Stimulated activated effector memory CD8-positive, alpha-beta T cell treated with anti-CD3 and anti-CD28 coated beads, Interleukin-12 subunit alpha, Interleukin-12 subunit beta, amount 100 ng/mL, for 72 hours (primary cell): ENCODE measurements at regions not wholly inside any gene's neighbourhood (a gene's known extent, or its start where the extent isn't known, plus 50 kb on each side); places are given as distances from the start of the nearest gene placed in this dataset.

Experiments
- ATAC-seq: fragments of 150-1000 bp; cut with Tn5 transposase; 2 replicates; pipeline ENCODE4 v1.10.0; 2021
- DNase-seq, 2 donors: peaks; one replicate each; pipeline ENCODE4 v3.0.0; 2021 to 2022; ENCODE audit warnings: low spot score in 2 of 2
- H3K27ac Mint-ChIP-seq: one replicate; pipeline ENCODE4 v1.8.0; 2022; ENCODE audit warnings: mild to moderate bottlenecking, mixed read lengths
- H3K36me3 Mint-ChIP-seq: one replicate; pipeline ENCODE4 v1.8.0; 2022; ENCODE audit warnings: mild to moderate bottlenecking, mixed read lengths
- H3K4me1 Mint-ChIP-seq: one replicate; pipeline ENCODE4 v1.8.0; 2022; ENCODE audit warnings: mixed read lengths
- H3K4me3 Mint-ChIP-seq: one replicate; pipeline ENCODE4 v1.8.0; 2022; ENCODE audit warnings: mild to moderate bottlenecking, mixed read lengths
- H3K9me3 Mint-ChIP-seq: one replicate; pipeline ENCODE4 v1.8.0; 2022; ENCODE audit warnings: mixed read lengths

DNA sequence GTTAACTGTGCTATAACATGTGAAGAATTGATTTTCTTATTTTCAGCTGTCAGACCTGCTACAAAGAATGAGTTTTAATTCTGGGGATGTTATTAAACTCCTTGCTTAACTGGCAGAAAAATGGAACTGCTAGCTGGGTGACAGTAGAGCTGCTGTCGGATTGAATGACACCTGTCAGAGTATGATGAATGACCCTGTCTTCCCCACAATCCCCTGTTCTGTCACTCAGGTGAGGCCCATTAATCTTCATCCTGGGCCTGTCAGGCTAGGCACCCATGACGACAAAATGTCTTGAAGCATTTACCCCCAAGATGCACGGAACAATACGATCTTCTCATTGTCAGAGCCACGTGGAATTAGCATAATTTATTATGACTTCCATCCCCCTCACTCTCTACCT lies 129.9 kb upstream of the ETAA1 start:
- no peak for ATAC-seq
- Mint-ChIP-seq H3K36me3 (no peaks in the 10 kb centered on the region), H3K4me3 (no peak overlapping the region), H3K27ac (no peak overlapping the region), H3K9me3 (no peaks in the 10 kb centered on the region), H3K4me1 (no peaks in the 10 kb centered on the region)
- no peak for DNase-seq

DNA sequence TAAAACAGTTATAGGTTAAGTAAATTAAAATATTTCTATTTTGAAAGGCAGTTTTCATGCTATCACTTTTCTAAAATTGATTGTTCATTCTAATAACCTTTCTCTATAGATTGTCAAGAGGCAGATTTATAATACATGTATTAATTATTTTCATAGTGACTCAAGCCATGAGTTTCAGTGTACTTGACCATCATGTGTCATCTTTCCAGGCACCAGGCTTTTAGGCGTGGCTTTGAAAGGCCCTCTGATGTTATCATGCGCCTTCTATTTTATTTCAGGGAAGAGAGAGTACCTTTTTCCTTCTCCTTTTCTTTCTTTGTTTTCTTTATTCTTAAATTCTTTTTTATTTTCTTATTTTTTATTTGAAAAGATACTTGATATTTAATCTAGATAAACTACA lies 128.3 kb upstream of the ETAA1 start:
- no peaks in the 10 kb centered on the region for H3K36me3 Mint-ChIP-seq
- no peak overlapping the region for H3K4me3 Mint-ChIP-seq
- no peak for DNase-seq
- no peaks in the 10 kb centered on the region for H3K9me3 Mint-ChIP-seq
- no peak for ATAC-seq
- H3K27ac Mint-ChIP-seq: no peak overlapping the region
- H3K4me1 Mint-ChIP-seq: no peaks in the 10 kb centered on the region

DNA sequence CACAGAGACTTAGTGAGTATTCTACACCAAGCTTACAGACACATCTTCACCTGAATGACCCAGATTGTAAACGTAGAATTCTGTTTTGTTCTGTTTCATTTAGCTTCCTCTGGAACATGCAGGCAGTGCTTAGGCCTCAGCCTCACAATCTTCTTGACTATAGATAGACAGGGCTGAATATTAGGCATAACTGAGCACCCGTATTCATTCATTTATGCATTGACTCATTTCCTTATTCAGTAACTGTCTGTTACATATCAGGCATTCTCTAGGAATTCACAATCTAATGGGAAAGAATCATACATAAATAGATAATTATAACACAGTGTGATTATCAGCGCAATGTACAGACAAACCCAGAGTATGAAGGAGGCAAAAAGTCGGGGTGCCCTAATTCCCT lies 124.9 kb upstream of the ETAA1 start:
- DNase-seq: no peak
- H3K9me3 Mint-ChIP-seq: no peaks in the 10 kb centered on the region
- H3K36me3 Mint-ChIP-seq: no peaks in the 10 kb centered on the region
- no peak overlapping the region for H3K4me3 Mint-ChIP-seq
- no peak for ATAC-seq
- no peaks in the 10 kb centered on the region for H3K4me1 Mint-ChIP-seq
- no peak overlapping the region for H3K27ac Mint-ChIP-seq

DNA sequence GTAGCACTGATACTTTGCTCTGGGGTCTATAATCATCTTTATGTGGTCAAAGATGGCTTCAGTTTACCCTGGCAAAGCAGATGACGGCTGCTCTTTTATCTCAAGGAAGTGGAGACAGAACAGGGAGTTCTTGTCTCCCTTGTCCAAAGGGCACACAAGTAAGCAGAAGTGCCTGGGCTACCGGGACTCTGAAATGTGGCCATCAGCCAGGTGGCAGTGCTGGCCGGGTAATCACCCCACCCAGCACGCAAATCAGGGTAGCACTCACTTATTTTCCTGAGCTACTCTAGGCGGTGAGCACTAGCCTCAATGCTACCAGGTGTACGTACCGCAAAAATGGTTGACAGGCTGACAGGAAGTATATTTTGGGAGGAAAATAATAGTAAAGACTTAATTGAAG lies 119.7 kb upstream of the ETAA1 start:
- no peaks in the 10 kb centered on the region for H3K36me3 Mint-ChIP-seq
- ATAC-seq (no peak), DNase-seq (no peak)
- no peak overlapping the region for H3K27ac Mint-ChIP-seq
- H3K4me3 Mint-ChIP-seq: no peak overlapping the region
- no peaks in the 10 kb centered on the region for H3K4me1 Mint-ChIP-seq
- no peaks in the 10 kb centered on the region for H3K9me3 Mint-ChIP-seq

DNA sequence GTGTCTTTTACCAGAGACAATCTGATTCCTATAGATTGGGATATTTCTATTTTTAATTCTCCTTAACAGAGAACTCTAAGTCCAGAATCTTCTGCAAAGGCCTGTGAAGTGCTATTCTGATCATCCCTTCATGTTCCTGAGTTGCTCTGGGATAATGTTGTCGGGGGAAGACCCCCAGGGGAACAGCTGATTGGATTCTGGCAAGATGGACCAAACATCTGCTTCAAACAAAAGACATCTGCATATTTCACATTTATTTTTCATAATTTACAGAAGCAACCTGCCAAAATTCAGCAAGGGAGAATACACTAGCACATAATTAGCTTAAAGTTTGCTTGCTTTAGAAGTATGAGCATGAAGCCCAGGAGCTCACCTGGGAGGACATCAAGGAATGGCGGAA lies 116.0 kb upstream of the ETAA1 start:
- Mint-ChIP-seq H3K36me3 (no peaks in the 10 kb centered on the region), H3K4me3 (no peak overlapping the region), H3K9me3 (no peaks in the 10 kb centered on the region), H3K27ac (no peak overlapping the region), H3K4me1 (no peaks in the 10 kb centered on the region)
- DNase-seq (no peak), ATAC-seq (no peak)

DNA sequence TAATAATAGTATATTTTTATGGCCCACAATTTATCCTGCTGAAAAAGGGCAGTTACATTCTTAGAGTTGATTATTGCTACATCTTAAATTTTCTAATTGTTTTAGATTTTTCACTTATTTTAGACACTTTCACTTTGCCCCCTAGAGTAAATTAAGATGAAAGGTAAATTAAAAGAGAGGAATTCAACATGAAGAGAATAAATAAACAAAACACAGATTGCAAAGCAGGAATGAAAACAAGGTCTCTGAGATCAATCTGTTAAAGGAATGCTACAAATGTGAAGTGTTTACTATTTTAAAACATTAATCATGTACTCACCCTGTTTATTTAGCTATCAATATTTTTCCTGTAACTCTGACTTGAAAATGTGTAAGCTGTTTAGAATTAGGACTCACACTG lies 113.5 kb upstream of the ETAA1 start:
- Mint-ChIP-seq H3K36me3 (no peaks in the 10 kb centered on the region), H3K4me3 (no peak overlapping the region), H3K4me1 (no peaks in the 10 kb centered on the region), H3K27ac (no peak overlapping the region), H3K9me3 (no peaks in the 10 kb centered on the region)
- ATAC-seq (no peak), DNase-seq (no peak)

DNA sequence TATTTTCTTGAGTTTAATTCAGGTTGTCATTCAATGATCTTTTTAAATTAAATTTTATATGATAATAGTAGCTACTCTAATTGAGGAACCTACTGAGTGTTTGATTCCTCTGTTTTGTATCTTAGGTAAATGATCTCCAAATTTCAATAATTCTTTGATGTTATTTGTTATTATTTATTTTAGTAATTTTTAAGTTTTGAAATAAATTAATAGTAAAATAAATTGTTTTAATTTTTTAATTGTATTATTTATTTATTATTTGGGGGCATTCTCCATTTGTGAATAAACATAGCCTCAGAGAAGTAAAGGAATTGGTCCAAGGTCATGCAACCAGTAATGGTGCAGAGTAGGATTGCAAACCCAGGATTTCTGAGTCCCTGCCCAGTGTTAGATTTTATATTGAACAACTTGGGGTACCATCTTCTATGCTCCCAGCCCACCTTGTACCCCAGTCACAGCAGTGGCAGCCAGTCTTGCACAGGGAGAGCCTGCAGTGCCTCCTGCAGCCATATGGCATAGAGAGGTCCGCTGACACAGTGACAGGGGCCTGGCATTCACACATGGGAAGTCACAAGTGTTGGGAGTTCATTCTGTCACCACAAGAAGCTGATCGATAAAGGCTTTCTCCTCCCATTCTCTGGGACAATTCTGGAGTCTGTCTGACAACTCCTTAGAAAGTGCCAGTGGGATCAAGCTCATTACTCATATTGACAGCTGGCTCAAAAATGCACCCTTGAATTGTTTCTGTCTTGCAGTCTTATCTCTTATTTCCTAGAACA lies 110.0 kb upstream of the ETAA1 start:
- Mint-ChIP-seq H3K4me1 (no peaks in the 10 kb centered on the region), H3K4me3 (no peak overlapping the region)
- no peak for ATAC-seq

DNA sequence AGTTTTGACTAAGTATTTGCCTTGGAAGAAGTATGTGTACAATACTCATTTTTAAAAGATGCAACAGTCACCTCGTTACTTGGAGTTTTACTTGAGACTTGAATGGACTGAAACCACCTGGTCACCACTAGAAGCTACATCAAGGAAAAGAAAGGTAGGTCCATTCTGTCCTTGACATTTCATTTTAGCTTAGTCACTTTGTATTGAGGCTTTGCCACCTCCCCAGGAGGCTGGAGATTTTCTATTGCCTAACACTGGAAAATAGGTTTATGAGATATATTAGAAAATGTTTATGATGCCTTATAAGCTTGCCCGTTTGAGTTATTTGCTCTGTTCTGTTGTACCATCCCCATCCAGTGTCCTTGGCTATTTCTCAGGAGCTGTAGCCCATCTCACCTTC lies 107.9 kb upstream of the ETAA1 start:
- Mint-ChIP-seq H3K4me3 (no peak overlapping the region), H3K36me3 (no peaks in the 10 kb centered on the region), H3K9me3 (no peaks in the 10 kb centered on the region), H3K27ac (no peak overlapping the region), H3K4me1 (no peaks in the 10 kb centered on the region)
- DNase-seq (no peak), ATAC-seq (no peak)

More for the DNA sequence above, 110.0 kb upstream of the ETAA1 start:
- no peaks in the 10 kb centered on the region for H3K36me3 Mint-ChIP-seq
- DNase-seq: no peak
- H3K9me3 Mint-ChIP-seq: no peaks in the 10 kb centered on the region
- H3K27ac Mint-ChIP-seq: no peak overlapping the region

DNA sequence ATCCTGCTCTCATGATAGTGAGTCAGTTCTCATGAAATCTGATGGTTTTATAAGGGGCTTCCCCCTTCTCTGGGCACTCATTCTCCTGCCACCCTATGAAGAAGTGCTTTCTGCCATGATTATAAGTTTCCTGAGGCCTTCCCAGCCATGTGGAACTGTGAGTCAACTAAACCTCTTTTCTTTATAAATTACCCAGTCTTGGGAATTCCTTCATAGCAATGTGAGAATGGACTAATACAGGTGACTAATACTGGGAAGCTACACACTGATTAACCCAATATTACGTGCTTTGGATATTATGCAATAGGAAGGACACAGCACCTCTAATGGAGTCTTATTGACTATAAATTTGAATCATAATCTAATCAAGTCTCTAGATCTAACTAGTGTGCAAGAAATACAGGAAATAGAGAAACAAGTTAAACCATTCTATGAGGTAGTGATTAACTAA lies 107.2 kb upstream of the ETAA1 start:
- DNase-seq: no peak
- Mint-ChIP-seq H3K4me3 (no peak overlapping the region), H3K36me3 (no peaks in the 10 kb centered on the region), H3K4me1 (no peaks in the 10 kb centered on the region), H3K9me3 (no peaks in the 10 kb centered on the region), H3K27ac (no peak overlapping the region)
- no peak for ATAC-seq

DNA sequence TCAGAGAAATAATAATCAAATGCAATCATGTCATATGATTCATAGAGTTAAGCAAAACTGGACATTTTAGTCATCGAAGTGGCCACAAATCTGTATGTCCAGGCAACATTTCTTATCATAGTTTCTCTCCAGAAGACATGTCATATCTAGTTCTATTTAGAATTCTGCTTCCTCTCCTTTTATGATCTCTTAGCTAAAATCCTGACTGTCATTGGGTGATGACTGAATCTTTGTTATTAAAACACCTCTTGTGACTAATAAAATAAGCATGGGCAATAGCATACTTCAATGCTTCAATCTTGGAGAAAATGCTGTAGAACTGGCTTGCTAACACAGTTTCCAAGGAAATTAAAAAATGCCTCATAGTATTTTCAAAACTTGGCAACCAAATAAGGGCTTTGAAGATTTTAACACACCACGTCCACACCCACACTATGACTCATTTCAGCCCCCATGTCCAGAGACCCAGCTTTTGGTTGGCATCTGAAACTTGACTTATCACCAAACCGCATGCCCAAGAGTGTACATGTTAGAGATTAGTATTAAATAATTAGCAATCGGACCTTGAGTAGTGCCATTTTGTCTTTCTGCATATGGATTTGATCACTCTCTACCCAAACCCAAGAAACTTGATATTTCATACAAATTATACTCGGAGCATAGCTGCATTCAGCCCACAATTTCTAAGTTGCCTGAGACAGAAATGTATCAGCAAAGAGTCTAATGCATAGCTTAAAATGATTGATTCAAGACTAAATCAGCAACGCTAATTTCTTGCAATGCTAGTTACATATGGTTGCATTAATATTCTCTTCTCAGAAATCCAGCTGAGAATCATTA lies 106.5 kb upstream of the ETAA1 start:
- no peak for ATAC-seq
- H3K4me1 Mint-ChIP-seq: no peaks in the 10 kb centered on the region
- no peak for DNase-seq
- H3K27ac Mint-ChIP-seq: no peak overlapping the region
- H3K36me3 Mint-ChIP-seq: no peaks in the 10 kb centered on the region
- H3K4me3 Mint-ChIP-seq: no peak overlapping the region
- H3K9me3 Mint-ChIP-seq: no peaks in the 10 kb centered on the region

DNA sequence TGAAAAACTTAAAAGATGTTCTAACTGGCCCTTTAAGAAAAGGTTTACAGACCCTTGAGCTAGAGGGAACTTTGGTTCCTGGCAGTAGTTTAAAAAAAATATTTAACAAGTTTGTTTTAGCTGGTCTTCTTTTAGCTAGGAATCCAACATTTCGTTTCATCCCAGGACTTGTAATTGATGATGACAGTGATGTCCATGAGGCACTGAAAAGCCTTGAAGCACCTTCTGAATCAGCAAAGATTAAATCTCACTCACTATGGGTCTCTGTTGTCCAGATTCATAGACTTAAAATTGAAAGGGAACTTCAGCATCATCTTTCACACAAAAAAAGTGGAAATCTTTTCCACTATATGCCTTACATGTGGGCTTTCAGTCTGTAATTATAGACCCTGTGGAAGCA lies 102.9 kb upstream of the ETAA1 start:
- Mint-ChIP-seq H3K9me3 (peaks cover 3% of the 10 kb centered on the region), H3K4me3 (no peak overlapping the region), H3K4me1 (no peaks in the 10 kb centered on the region), H3K27ac (no peak overlapping the region), H3K36me3 (no peaks in the 10 kb centered on the region)
- no peak for DNase-seq
- no peak for ATAC-seq

DNA sequence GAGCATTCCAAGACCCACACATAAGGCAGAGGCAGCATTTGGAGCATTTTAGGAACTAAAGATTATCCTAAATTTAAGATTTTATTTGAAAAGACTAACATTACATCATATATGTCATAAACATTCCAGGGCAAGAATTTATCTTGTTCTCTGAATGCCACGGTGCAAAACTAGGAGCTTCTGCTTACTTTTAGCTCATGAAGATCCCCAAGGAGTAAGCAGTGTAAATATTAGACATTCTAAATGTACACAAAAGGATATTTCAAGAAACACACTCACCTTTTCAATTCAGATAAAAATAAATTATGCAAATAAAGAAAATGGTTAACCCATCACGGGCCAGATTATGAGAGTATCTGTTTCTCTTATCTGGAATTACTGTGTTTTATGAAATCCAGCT lies 101.7 kb upstream of the ETAA1 start:
- Mint-ChIP-seq H3K4me3 (no peak overlapping the region), H3K9me3 (peaks cover 3% of the 10 kb centered on the region), H3K36me3 (no peaks in the 10 kb centered on the region), H3K4me1 (no peaks in the 10 kb centered on the region), H3K27ac (no peak overlapping the region)
- no peak for ATAC-seq
- DNase-seq: no peak

DNA sequence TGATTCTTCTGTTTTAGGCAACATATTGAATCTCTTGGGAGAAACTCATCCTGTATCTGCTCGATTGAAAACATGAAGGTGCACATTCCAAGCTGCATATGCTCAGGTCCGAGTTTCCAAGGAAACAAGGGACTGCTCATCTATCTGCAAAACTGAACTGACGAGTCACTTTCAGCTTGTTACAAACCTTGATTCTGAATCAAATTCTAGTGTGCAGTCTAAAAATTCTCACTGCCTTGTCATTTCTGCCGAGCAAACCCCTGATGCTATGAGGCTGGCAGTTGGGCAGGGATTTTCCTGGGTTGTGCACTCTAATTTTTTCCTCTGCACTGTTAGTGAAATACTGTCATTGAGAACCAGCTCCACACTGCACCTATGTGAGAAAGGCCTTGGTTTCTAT lies 101.3 kb upstream of the ETAA1 start:
- ATAC-seq (no peak), DNase-seq (no peak)
- peaks cover 3% of the 10 kb centered on the region for H3K9me3 Mint-ChIP-seq
- H3K4me3 Mint-ChIP-seq: no peak overlapping the region
- H3K36me3 Mint-ChIP-seq: no peaks in the 10 kb centered on the region
- H3K27ac Mint-ChIP-seq: no peak overlapping the region
- no peaks in the 10 kb centered on the region for H3K4me1 Mint-ChIP-seq

DNA sequence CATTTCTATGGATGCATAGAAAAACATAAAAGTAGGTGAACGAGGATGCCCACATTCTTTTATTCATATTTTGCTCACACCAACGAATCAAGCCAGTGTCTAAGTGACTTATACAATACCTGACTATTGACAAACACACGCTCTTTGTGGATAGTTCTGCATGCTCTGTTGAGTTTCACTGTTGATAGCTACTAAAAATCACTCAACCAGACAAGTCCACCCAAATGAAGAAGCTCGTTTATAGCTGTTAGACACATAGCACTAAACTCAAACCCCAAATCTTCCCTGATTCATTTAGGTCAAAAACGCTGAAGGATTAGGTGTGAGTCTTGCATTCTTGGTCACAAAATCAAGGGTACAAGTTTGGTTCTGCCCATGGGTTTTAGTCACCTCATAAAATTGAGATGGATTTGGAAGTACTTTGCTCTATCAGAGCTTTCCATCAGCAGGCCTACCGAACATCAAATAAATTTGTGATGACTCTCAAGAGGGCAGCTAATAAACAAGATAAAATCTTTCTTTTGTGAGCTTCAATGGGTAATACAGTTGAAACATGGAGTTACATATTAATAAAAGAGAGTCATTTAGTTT lies 92.7 kb upstream of the ETAA1 start:
- no peaks in the 10 kb centered on the region for H3K4me1 Mint-ChIP-seq
- no peak for ATAC-seq
- H3K27ac Mint-ChIP-seq: no peak overlapping the region
- no peaks in the 10 kb centered on the region for H3K9me3 Mint-ChIP-seq
- DNase-seq: no peak
- no peaks in the 10 kb centered on the region for H3K36me3 Mint-ChIP-seq
- no peak overlapping the region for H3K4me3 Mint-ChIP-seq

DNA sequence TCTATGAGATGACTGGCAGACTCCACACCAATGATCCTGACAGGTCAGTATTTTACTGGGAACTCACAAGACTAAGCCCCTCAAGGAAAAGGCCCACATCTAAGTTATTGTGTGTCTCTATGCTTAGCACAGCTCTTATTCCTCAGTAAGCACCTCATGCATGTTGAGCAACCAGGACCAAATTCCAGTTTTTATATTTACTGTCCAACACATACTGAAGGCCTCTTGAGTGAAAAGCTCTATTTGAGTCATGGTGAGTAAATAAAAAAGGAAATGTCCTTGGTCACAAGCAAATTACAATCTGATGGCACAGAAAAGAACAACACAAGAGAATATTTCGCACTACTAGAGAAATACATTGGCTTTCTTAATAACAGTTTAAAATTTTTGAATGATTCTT lies 87.9 kb upstream of the ETAA1 start:
- no peak overlapping the region for H3K4me3 Mint-ChIP-seq
- no peak for ATAC-seq
- no peak for DNase-seq
- no peaks in the 10 kb centered on the region for H3K4me1 Mint-ChIP-seq
- H3K9me3 Mint-ChIP-seq: no peaks in the 10 kb centered on the region
- no peak overlapping the region for H3K27ac Mint-ChIP-seq
- no peaks in the 10 kb centered on the region for H3K36me3 Mint-ChIP-seq

DNA sequence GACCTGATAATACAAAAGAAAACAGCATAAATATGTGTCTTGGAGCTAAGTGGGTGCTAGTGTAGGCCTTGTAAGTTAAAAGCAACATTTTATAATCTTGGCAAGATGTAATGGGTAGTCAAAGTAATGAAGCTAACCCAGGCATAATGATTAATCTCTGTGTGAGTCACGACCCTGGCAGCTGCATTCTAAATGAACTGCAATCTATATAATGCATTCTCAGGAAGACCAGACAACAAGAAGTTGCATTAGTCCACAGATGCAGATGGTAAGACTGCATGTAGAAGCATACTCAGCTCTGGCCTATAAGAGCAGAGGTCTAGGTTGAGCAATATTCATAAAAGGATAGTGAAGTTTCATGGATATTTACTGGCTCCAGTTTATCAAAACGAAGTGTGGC lies 85.6 kb upstream of the ETAA1 start:
- DNase-seq (no peak), ATAC-seq (no peak)
- no peaks in the 10 kb centered on the region for H3K4me1 Mint-ChIP-seq
- H3K4me3 Mint-ChIP-seq: no peak overlapping the region
- H3K27ac Mint-ChIP-seq: no peak overlapping the region
- H3K36me3 Mint-ChIP-seq: no peaks in the 10 kb centered on the region
- no peaks in the 10 kb centered on the region for H3K9me3 Mint-ChIP-seq
